ENCODE measurements at regions not wholly inside any gene's neighbourhood (a gene's known extent, or its start where the extent isn't known, plus 50 kb on each side); places are given as distances from the start of the nearest gene placed in this dataset.

DNA sequence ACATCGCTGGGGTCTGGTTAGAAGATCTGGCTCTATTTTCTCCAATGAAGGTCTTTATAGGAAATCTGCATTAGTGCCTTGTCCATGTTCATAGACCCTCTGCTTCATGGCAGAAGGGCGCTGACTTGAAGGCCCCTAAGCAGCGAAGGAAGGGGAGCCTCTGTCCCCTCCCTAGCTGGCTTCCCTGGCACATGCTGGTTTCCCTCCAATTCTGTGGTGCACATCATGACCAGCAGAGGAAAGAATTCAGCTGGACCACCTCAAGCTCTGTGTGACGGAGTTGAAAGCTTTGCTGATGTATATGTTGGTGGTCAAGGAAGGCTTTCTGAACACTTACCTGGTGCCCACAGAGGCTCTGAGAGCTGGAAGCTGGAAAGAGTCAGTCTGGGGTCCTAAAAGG, 129.7 kb upstream of the MYLIP start:
- Histone ChIP-seq H3K27me3 (ENCODE audit: insufficient read depth, low read length) (peaks cover 8% of the 10 kb centered on the region; the same call in 1 of the 2 replicates), H3K4me3 (replicated peaks in 1 of 2; ENCODE audit: low read depth in 1 of 2, low read length in 2 of 2) (no peak overlapping the region), H3K79me2 (ENCODE audit: insufficient read depth, low read length) (no peaks in the 10 kb centered on the region), H3K9me2 (ENCODE audit: insufficient read depth) (no peaks in the 10 kb centered on the region), H3K4me1 (ENCODE audit: control insufficient read depth in 1 of 2, insufficient read depth in 2 of 2, low read length in 2 of 2) (no peaks in the 10 kb centered on the region), H3K9ac (ENCODE audit: low read length) (no peak overlapping the region), H3K9me3 (ENCODE audit: control insufficient read depth in 1 of 2, insufficient read depth in 1 of 2, low read depth in 1 of 2, low read length in 2 of 2) (no peaks in the 10 kb centered on the region), H3K36me3 (ENCODE audit: control insufficient read depth in 1 of 2, insufficient read depth in 2 of 2, low read length in 2 of 2) (no peaks in the 10 kb centered on the region), H3K4me2 (ENCODE audit: low read length) (no peak overlapping the region), H3K27ac (ENCODE audit: low read depth, low read length) (no peak overlapping the region), H4K20me1 (ENCODE audit: insufficient read depth) (no peaks in the 10 kb centered on the region), H2AFZ (ENCODE audit: low read depth, low read length, poor library complexity, severe bottlenecking) (no peak overlapping the region)
- BruUV-seq (replicated peaks), result no TSS peak
- no peak for DNase-seq (ENCODE audit: low read depth, low spot score)
- ChIA-PET RAD21 (ENCODE audit: low non-redundant PET in 1 of 2, low total read pairs in 2 of 2, uncharacterized antibody in 2 of 2, unreplicated experiment in 2 of 2) (no interaction called here), CTCF (no interaction called here), POLR2A (no interaction called here)
- intact Hi-C loops (cut with micrococcal nuclease), result no loop called here
- no peak for ATAC-seq
- TF ChIP-seq, protein P1, sequence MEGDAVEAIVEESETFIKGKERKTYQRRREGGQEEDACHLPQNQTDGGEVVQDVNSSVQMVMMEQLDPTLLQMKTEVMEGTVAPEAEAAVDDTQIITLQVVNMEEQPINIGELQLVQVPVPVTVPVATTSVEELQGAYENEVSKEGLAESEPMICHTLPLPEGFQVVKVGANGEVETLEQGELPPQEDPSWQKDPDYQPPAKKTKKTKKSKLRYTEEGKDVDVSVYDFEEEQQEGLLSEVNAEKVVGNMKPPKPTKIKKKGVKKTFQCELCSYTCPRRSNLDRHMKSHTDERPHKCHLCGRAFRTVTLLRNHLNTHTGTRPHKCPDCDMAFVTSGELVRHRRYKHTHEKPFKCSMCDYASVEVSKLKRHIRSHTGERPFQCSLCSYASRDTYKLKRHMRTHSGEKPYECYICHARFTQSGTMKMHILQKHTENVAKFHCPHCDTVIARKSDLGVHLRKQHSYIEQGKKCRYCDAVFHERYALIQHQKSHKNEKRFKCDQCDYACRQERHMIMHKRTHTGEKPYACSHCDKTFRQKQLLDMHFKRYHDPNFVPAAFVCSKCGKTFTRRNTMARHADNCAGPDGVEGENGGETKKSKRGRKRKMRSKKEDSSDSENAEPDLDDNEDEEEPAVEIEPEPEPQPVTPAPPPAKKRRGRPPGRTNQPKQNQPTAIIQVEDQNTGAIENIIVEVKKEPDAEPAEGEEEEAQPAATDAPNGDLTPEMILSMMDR (IDR thresholded peaks at IDR 0.05 in 2 of 3, conservative IDR thresholded peaks at IDR 0.05 in 1 of 3; ENCODE audit: borderline replicate concordance in 1 of 3, insufficient read depth in 1 of 3, low read depth in 2 of 3, low read length in 2 of 3), result no peak
- TF ChIP-seq EGR1 (IDR thresholded peaks at IDR 0.05; ENCODE audit: low read depth) (no peak), SP1 (IDR thresholded peaks at IDR 0.05; ENCODE audit: low read depth) (no peak), ZFX (IDR thresholded peaks at IDR 0.05) (no peak), POLR2AphosphoS5 (IDR thresholded peaks at IDR 0.05; ENCODE audit: low read depth, low read length) (no peak), JUND (IDR thresholded peaks at IDR 0.05) (no peak), SIN3A (IDR thresholded peaks at IDR 0.05; ENCODE audit: low read depth) (no peak), RAD21 (IDR thresholded peaks at IDR 0.05; ENCODE audit: low read depth) (no peak), EZH2phosphoT487 (IDR thresholded peaks at IDR 0.05; ENCODE audit: borderline replicate concordance) (no peak), POLR2A (IDR thresholded peaks at IDR 0.05; ENCODE audit: borderline replicate concordance, extremely low read depth, insufficient read depth, insufficient read length) (no peak), CEBPB (IDR thresholded peaks at IDR 0.05; ENCODE audit: low read depth) (no peak)
- TF ChIP-seq, protein P2, sequence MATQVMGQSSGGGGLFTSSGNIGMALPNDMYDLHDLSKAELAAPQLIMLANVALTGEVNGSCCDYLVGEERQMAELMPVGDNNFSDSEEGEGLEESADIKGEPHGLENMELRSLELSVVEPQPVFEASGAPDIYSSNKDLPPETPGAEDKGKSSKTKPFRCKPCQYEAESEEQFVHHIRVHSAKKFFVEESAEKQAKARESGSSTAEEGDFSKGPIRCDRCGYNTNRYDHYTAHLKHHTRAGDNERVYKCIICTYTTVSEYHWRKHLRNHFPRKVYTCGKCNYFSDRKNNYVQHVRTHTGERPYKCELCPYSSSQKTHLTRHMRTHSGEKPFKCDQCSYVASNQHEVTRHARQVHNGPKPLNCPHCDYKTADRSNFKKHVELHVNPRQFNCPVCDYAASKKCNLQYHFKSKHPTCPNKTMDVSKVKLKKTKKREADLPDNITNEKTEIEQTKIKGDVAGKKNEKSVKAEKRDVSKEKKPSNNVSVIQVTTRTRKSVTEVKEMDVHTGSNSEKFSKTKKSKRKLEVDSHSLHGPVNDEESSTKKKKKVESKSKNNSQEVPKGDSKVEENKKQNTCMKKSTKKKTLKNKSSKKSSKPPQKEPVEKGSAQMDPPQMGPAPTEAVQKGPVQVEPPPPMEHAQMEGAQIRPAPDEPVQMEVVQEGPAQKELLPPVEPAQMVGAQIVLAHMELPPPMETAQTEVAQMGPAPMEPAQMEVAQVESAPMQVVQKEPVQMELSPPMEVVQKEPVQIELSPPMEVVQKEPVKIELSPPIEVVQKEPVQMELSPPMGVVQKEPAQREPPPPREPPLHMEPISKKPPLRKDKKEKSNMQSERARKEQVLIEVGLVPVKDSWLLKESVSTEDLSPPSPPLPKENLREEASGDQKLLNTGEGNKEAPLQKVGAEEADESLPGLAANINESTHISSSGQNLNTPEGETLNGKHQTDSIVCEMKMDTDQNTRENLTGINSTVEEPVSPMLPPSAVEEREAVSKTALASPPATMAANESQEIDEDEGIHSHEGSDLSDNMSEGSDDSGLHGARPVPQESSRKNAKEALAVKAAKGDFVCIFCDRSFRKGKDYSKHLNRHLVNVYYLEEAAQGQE (IDR thresholded peaks at IDR 0.05; ENCODE audit: low read depth), result no peak
- TF ChIP-seq, protein P3, sequence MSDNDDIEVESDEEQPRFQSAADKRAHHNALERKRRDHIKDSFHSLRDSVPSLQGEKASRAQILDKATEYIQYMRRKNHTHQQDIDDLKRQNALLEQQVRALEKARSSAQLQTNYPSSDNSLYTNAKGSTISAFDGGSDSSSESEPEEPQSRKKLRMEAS (IDR thresholded peaks at IDR 0.05), result no peak
